ENCODE measurements at regions not wholly inside any gene's neighbourhood (a gene's known extent, or its start where the extent isn't known, plus 50 kb on each side); places are given as distances from the start of the nearest gene placed in this dataset.

- H3K27ac ChIP-seq = no peak overlapping the region
- H3K4me3 ChIP-seq = no peak overlapping the region
- H3K27me3 ChIP-seq = no peaks in the 10 kb centered on the region
- DNase-seq = no peak
- peaks cover 0 to 10% (median 9%) of the 10 kb centered on the region in 4 donors for H3K4me1 ChIP-seq
- no peak for TF ChIP-seq CTCF (IDR thresholded peaks at IDR 0.05)
- no peak for TF ChIP-seq POLR2A (IDR thresholded peaks at IDR 0.05)
- no peak for TF ChIP-seq POLR2AphosphoS5 (IDR thresholded peaks at IDR 0.05)
- TF ChIP-seq EP300 (IDR thresholded peaks at IDR 0.05) = no peak
- H3K9me3 ChIP-seq = no peaks in the 10 kb centered on the region
- WGBS, 2 donors = 68 to 70% methylated on average over 4 of the region's 4 CpGs
- intact Hi-C loops (cut with DNase I) = no loop called here
- no peaks in the 10 kb centered on the region for H3K36me3 ChIP-seq
Measured at GRCh38 chr9:129234491-129234890, 56.4 kb upstream of the IER5L start.

GRCh38 chr9:129232839-129233591, 55.0 kb upstream of the IER5L start:
- H3K4me3 ChIP-seq = no peak overlapping the region
- DNase-seq = no peak
- no peaks in the 10 kb centered on the region for H3K9me3 ChIP-seq
- intact Hi-C loops (cut with DNase I) = no loop called here
- H3K27ac ChIP-seq = no peak overlapping the region
- 76 to 85% methylated on average over 1 of the region's 1 CpG for WGBS, 2 donors
- H3K4me1 ChIP-seq = peaks cover 0 to 10% (median 9%) of the 10 kb centered on the region in 4 donors
- TF ChIP-seq POLR2A (IDR thresholded peaks at IDR 0.05) = no peak
- no peak for TF ChIP-seq CTCF (IDR thresholded peaks at IDR 0.05)
- TF ChIP-seq EP300 (IDR thresholded peaks at IDR 0.05) = no peak
- no peak for TF ChIP-seq POLR2AphosphoS5 (IDR thresholded peaks at IDR 0.05)
- H3K36me3 ChIP-seq = no peaks in the 10 kb centered on the region
- no peaks in the 10 kb centered on the region for H3K27me3 ChIP-seq

GRCh38 chr9:129231759-129232158, 53.7 kb upstream of the IER5L start:
- no peak overlapping the region for H3K4me3 ChIP-seq
- WGBS, 2 donors = 86 to 89% methylated on average over 9 of the region's 9 CpGs
- TF ChIP-seq EP300 (IDR thresholded peaks at IDR 0.05) = no peak
- TF ChIP-seq POLR2AphosphoS5 (IDR thresholded peaks at IDR 0.05) = no peak
- H3K27me3 ChIP-seq = no peaks in the 10 kb centered on the region
- intact Hi-C loops (cut with DNase I) = no loop called here
- DNase-seq = no peak
- no peaks in the 10 kb centered on the region for H3K36me3 ChIP-seq
- H3K4me1 ChIP-seq = peaks cover 0 to 2% (median under 1%) of the 10 kb centered on the region in 4 donors
- H3K9me3 ChIP-seq = no peaks in the 10 kb centered on the region
- no peak overlapping the region for H3K27ac ChIP-seq

- no peak overlapping the region for H3K4me3 ChIP-seq
- intact Hi-C loops (cut with DNase I) = no loop called here
- H3K9me3 ChIP-seq = no peaks in the 10 kb centered on the region
- no peak overlapping the region for H3K27ac ChIP-seq
- no peaks in the 10 kb centered on the region for H3K36me3 ChIP-seq
- DNase-seq = no peak
- no peaks in the 10 kb centered on the region for H3K27me3 ChIP-seq
- TF ChIP-seq CTCF (IDR thresholded peaks at IDR 0.05) (no peak), EP300 (IDR thresholded peaks at IDR 0.05) (no peak), POLR2AphosphoS5 (IDR thresholded peaks at IDR 0.05) (no peak), POLR2A (IDR thresholded peaks at IDR 0.05) (no peak)
- 89 to 92% methylated on average over 25 of the region's 25 CpGs for WGBS, 2 donors
- no peaks in the 10 kb centered on the region for H3K4me1 ChIP-seq
Measured at GRCh38 chr9:129231022-129231739, 53.1 kb upstream of the IER5L start.

- TF ChIP-seq EP300 (IDR thresholded peaks at IDR 0.05) = no peak
- no peak for TF ChIP-seq POLR2A (IDR thresholded peaks at IDR 0.05)
- no peak for TF ChIP-seq POLR2AphosphoS5 (IDR thresholded peaks at IDR 0.05)
- no peak for TF ChIP-seq CTCF (IDR thresholded peaks at IDR 0.05)
- DNase-seq = no peak
- WGBS, 2 donors = 68 to 94% methylated on average over 2 of the region's 2 CpGs
- intact Hi-C loops (cut with DNase I) = no loop called here
- Histone ChIP-seq H3K27ac (no peak overlapping the region), H3K4me3 (no peak overlapping the region), H3K27me3 (no peaks in the 10 kb centered on the region), H3K9me3 (no peaks in the 10 kb centered on the region), H3K4me1 (peaks cover 0 to 8% (median 2%) of the 10 kb centered on the region in 4 donors), H3K36me3 (no peaks in the 10 kb centered on the region)
Measured at GRCh38 chr9:129230302-129230701, 52.2 kb upstream of the IER5L start.
